Right atrium auricular region (tissue), 2 donors: ENCODE measurements at regions not wholly inside any gene's neighbourhood (a gene's known extent, or its start where the extent isn't known, plus 50 kb on each side); places are given as distances from the start of the nearest gene placed in this dataset.

Source experiments
- DNase-seq: peaks from one replicate; pipeline ENCODE4 v3.0.0-alpha.2; 2019; ENCODE audit warnings: low spot score
- H3K27ac ChIP-seq, 2 donors: fragments of 200-600 bp; sonication (generic); 1 replicate in 1 of 2; 2 replicates in 1 of 2; pipeline ENCODE4 v1.5.1; 2016 to 2019
- H3K27me3 ChIP-seq, 2 donors: fragments of 200-600 bp; sonication (generic); one replicate each; pipeline versions ENCODE4 v1.5.1 to v1.6.0; 2017 to 2019
- H3K36me3 ChIP-seq: fragments of 200-600 bp; sonication (generic); one replicate; pipeline ENCODE4 v1.5.1; 2016
- H3K4me1 ChIP-seq, 2 donors: fragments of 200-600 bp; sonication (generic); one replicate each; pipeline versions ENCODE4 v1.5.1 to v1.6.0; 2017 to 2019
- H3K4me3 ChIP-seq, 2 donors: fragments of 200-600 bp; sonication (generic); 1 replicate in 1 of 2; 2 replicates in 1 of 2; pipeline ENCODE4 v1.5.1; 2017 to 2019; ENCODE audit warnings: mild to moderate bottlenecking in 1 of 2, moderate library complexity in 1 of 2
- H3K9me3 ChIP-seq, 2 donors: fragments of 200-600 bp; sonication (generic); one replicate each; pipeline ENCODE4 v1.5.1; 2019
- TF ChIP-seq, protein P1 (sequence below), 2 donors: fragments of 200-600 bp; sonication (generic); IDR thresholded peaks; one replicate each; pipeline ENCODE4 v1.5.1; 2019; ENCODE audit warnings: antibody characterized with exemption in 2 of 2

DNA sequence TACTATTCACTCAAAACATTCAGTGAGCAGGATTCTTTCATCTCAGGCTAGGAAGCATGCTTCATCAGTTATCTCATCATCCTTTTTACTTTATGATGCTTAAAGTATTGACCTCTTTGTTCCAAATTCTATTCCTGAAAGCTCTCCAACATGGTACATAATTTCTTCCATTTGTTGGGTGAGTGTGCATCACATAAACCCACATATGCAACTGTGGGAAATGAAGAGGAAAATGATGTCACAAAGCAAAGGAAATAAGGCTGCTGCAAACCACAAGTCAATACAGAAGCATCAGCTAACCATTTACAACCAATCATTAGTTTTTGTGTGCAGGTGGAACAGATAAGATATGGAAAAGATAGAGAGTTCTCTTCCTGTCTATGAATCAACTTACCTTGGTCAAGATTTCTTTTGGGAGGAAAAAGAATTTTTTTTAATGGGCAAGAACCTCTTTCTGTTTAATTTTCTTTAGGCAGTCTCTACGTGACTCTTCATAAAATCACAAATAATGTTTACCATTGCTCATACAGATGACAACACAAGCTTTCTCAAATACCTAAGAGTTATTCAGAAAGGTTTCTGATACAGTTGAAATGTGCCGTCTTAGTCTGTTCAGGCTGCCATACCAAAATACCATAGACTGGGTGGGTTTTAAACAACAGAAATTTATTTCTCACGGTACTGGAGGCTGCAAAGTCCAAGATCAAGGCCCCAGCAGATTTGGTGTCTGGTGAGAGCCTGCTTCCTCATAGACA is 259.9 kb downstream of the ADGRG6 start:
- DNase-seq = no peak
- H3K4me1 ChIP-seq = no peaks in the 10 kb centered on the region
- no peak overlapping the region for H3K4me3 ChIP-seq
- H3K9me3 ChIP-seq = no peaks in the 10 kb centered on the region
- no peak overlapping the region for H3K27ac ChIP-seq
- peaks cover 0 to 4% of the 10 kb centered on the region in 2 donors for H3K27me3 ChIP-seq
- no peaks in the 10 kb centered on the region for H3K36me3 ChIP-seq
- TF ChIP-seq, protein P1, sequence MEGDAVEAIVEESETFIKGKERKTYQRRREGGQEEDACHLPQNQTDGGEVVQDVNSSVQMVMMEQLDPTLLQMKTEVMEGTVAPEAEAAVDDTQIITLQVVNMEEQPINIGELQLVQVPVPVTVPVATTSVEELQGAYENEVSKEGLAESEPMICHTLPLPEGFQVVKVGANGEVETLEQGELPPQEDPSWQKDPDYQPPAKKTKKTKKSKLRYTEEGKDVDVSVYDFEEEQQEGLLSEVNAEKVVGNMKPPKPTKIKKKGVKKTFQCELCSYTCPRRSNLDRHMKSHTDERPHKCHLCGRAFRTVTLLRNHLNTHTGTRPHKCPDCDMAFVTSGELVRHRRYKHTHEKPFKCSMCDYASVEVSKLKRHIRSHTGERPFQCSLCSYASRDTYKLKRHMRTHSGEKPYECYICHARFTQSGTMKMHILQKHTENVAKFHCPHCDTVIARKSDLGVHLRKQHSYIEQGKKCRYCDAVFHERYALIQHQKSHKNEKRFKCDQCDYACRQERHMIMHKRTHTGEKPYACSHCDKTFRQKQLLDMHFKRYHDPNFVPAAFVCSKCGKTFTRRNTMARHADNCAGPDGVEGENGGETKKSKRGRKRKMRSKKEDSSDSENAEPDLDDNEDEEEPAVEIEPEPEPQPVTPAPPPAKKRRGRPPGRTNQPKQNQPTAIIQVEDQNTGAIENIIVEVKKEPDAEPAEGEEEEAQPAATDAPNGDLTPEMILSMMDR (IDR thresholded peaks at IDR 0.05) = no peak

DNA sequence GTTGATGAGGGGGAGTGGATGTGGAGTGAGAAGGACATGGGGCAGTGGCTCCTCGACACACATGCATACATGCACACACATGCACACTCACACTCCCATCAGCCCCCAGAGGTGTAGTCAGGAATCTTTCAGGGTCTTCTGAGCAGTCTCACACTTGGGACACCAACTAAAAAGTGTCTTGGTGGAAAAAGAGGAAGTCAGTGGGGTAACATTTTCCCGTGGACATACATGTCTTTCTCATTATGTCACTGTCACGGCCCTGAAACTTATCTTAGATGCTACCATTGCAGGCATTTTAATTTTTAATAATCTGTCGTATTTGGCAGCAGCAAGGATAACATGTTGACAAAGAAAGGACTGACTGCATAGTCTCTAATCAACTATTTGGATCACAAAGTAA is 261.1 kb downstream of the ADGRG6 start:
- H3K9me3 ChIP-seq = no peaks in the 10 kb centered on the region
- TF ChIP-seq, protein P1 (IDR thresholded peaks at IDR 0.05) = no peak
- no peak overlapping the region for H3K4me3 ChIP-seq
- no peaks in the 10 kb centered on the region for H3K36me3 ChIP-seq
- DNase-seq = no peak
- peaks cover 0 to 4% of the 10 kb centered on the region in 2 donors for H3K27me3 ChIP-seq
- H3K4me1 ChIP-seq = no peaks in the 10 kb centered on the region
- no peak overlapping the region for H3K27ac ChIP-seq

DNA sequence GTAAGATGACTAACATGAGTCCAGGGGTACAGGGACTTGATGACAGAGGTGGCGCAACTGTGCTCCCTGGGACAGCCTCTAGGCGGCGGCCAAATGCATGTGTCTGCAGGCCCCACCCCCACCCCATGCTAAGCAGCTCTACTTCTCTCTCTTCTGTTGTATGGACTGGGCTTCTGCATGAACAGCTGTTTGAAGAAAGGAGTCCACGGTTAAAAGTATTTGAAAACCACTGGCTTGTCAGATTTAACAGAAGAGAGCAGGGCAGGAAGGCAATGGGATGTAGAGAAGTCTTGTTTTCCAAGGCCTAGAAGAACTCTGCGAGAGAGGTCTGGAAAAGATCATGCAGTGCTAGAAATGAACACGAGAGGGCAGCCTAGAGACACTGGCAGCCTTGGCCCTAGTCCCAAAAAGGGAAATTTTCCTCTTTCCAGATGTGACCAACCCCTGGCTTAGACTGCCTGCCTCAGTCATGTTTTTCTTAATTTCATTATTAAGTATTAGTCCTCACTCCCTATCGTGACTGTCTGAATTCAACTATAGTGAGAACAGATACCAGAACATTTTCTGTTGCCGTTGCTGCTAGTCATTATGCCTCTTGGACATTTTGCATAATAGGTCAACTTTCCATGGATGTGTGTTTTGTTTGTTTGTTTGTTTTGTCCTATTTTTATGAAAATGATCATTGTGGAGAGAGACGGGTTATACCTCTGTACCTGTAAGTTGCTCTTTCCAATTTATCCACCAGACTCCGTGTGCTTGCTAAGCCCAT is 265.0 kb downstream of the ADGRG6 start:
- TF ChIP-seq, protein P1 (IDR thresholded peaks at IDR 0.05) = peak; percentile 85 to 89
- Histone ChIP-seq H3K27ac (no peak overlapping the region), H3K4me3 (no peak overlapping the region), H3K4me1 (peaks cover 0 to 7% of the 10 kb centered on the region in 2 donors), H3K9me3 (no peaks in the 10 kb centered on the region), H3K36me3 (no peaks in the 10 kb centered on the region), H3K27me3 (no peaks in the 10 kb centered on the region)
- peak; percentile 60 for DNase-seq

DNA sequence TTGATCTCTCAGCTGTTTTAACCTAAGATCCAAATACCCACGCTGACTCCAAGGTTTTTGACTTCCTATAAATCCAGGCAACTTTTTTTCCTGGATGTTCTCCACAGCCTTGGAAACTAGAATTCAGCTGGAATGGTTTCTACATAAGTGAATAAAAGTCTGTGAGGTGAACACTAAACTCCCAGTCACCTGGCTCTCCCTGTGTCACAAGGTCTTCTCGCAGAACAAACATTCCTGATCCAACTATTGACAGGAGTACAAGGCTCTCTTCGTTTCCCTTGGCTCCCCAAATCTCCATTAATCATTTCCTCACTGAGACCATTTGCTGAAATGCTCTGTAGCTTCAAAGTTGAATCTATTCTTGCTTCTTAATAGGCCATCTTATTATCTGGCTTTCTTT is 265.7 kb downstream of the ADGRG6 start:
- DNase-seq = no peak
- TF ChIP-seq, protein P1 (IDR thresholded peaks at IDR 0.05) = no peak
- H3K4me1 ChIP-seq = peaks cover 0 to 7% of the 10 kb centered on the region in 2 donors
- no peaks in the 10 kb centered on the region for H3K36me3 ChIP-seq
- H3K27me3 ChIP-seq = no peaks in the 10 kb centered on the region
- no peak overlapping the region for H3K27ac ChIP-seq
- no peak overlapping the region for H3K4me3 ChIP-seq
- H3K9me3 ChIP-seq = no peaks in the 10 kb centered on the region

DNA sequence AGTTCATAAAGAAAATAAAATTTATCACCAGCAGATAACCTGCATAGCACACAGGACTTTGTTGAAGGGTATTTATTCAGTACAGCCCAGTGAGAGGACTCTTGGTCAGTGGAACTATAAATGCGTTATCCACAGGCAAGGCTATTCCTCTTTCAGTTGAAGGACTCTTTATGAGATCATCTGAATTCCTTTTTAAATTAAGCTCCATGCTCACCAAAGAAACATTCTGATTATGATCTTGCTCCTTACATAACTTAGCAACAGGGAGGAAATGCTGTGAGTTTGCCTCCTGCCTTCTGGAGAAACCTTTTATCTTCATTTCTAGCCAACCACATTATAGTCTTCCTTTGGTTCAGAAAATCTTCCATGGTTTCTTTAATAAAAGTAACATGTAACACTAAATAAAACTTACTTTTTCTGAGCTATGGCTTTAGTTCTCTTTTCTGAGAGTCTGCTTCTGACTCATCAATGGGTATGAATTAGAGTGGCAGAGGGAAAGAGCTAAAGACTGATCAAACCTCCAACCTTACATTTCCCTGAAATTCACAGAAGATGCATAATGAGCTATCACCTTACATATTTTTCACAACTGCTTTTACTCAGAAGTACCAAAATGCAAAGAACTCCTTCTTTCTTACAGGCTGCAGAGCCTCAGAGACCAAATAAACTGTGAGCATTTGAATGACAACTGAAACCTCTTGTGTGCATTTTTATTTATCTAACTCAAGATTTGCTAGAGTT is 267.2 kb downstream of the ADGRG6 start:
- Histone ChIP-seq H3K27me3 (no peaks in the 10 kb centered on the region), H3K4me1 (peaks cover 0 to 7% of the 10 kb centered on the region in 2 donors), H3K27ac (no peak overlapping the region), H3K4me3 (no peak overlapping the region), H3K9me3 (peaks cover 0 to 7% of the 10 kb centered on the region in 2 donors), H3K36me3 (no peaks in the 10 kb centered on the region)
- TF ChIP-seq, protein P1 (IDR thresholded peaks at IDR 0.05) = no peak
- DNase-seq = no peak
